ENCODE measurements at regions not wholly inside any gene's neighbourhood (a gene's known extent, or its start where the extent isn't known, plus 50 kb on each side); places are given as distances from the start of the nearest gene placed in this dataset.

DNA sequence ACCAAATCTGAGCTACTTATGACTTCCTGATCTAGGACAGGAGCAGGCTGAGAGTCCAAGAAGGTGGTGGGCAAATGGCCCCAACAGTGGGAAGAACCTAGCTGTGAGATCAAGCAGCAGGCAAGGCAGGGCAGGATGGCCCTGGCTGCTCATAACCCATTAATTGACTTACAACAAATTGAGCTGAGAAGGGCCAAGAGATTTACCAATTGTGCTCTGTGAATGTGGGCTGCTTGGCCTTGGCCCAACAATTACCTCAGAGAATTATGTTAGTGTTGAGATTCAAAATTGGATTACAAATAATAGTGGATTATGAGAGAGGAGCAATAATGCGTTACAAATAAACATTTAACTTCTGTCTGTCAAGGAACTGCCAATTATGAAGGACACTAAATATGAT lies 956.5 kb downstream of the KCNMA1 start:
- Mint-ChIP-seq H3K27me3 (ENCODE audit: low read depth) (peaks cover 6% of the 10 kb centered on the region), H3K4me1 (ENCODE audit: low read depth) (peaks cover 7% of the 10 kb centered on the region), H3K27ac (ENCODE audit: unreplicated experiment) (no peak overlapping the region), H3K4me3 (ENCODE audit: unreplicated experiment) (no peak overlapping the region), H3K9me3 (ENCODE audit: low read depth) (no peaks in the 10 kb centered on the region), H3K36me3 (ENCODE audit: low read depth) (no peaks in the 10 kb centered on the region)
- DNase-seq (ENCODE audit: low spot score) = no peak
- TF ChIP-seq, protein P1, sequence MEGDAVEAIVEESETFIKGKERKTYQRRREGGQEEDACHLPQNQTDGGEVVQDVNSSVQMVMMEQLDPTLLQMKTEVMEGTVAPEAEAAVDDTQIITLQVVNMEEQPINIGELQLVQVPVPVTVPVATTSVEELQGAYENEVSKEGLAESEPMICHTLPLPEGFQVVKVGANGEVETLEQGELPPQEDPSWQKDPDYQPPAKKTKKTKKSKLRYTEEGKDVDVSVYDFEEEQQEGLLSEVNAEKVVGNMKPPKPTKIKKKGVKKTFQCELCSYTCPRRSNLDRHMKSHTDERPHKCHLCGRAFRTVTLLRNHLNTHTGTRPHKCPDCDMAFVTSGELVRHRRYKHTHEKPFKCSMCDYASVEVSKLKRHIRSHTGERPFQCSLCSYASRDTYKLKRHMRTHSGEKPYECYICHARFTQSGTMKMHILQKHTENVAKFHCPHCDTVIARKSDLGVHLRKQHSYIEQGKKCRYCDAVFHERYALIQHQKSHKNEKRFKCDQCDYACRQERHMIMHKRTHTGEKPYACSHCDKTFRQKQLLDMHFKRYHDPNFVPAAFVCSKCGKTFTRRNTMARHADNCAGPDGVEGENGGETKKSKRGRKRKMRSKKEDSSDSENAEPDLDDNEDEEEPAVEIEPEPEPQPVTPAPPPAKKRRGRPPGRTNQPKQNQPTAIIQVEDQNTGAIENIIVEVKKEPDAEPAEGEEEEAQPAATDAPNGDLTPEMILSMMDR (IDR thresholded peaks at IDR 0.05) = no peak

DNA sequence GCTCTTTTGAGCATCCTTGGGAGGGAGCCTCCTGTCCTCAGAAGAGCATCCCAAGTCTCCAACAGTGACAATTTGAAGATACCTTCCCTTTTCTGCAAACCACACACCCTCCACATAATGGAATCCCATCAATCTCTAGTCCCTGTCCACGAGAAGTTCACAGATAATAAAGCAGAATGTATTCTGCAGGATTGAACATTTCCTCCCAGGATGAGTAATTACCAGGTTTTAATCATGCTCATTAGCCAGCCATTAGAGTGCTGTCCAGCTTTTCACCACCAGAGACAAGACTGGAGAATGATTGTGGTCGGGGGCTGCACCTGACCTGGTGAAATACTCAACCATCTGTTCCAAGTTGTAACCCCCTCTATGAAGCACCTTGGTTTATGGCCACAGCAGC lies 958.6 kb downstream of the KCNMA1 start:
- Mint-ChIP-seq H3K4me3 (ENCODE audit: unreplicated experiment) (no peak overlapping the region), H3K36me3 (ENCODE audit: low read depth) (no peaks in the 10 kb centered on the region), H3K27me3 (ENCODE audit: low read depth) (peaks cover 6% of the 10 kb centered on the region), H3K27ac (ENCODE audit: unreplicated experiment) (no peak overlapping the region), H3K4me1 (ENCODE audit: low read depth) (peaks cover 15% of the 10 kb centered on the region), H3K9me3 (ENCODE audit: low read depth) (no peaks in the 10 kb centered on the region)
- TF ChIP-seq, protein P1 (IDR thresholded peaks at IDR 0.05) = no peak
- DNase-seq (ENCODE audit: low spot score) = no peak

DNA sequence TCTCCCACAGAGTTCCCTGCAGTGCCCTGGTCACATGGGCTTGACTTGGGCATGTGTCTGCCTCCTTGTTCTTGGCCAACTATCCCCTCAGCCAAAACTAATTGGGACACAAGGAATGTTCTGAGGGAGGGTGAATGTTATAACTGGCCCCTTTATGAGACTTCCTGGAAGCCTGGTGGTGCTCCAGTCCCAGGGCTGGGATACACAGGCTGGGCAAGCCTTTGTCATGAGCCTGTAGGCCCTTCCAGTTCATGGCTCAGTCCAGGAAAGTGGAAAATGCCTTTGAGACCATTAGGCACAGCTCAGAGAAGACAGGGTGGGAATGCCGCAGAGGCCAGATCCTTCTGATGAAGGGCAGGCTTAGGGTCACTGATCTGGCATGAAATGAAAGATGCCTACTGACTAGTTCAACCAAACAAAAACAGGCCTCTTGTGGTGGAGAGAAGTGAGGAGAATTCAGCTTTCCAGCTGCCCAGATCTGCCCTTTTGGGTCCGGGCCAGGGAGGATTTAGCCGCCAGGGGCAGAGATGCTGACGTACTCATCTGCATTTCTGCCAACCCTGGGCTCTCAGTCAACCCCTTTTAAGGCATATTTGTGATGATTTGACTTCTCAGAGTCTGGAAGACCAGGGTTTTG lies 961.5 kb downstream of the KCNMA1 start:
- no peak overlapping the region for H3K4me3 Mint-ChIP-seq (ENCODE audit: unreplicated experiment)
- no peaks in the 10 kb centered on the region for H3K9me3 Mint-ChIP-seq (ENCODE audit: low read depth)
- peak overlapping the region; percentile 53 for H3K27ac Mint-ChIP-seq (ENCODE audit: unreplicated experiment)
- H3K36me3 Mint-ChIP-seq (ENCODE audit: low read depth) = no peaks in the 10 kb centered on the region
- peaks cover 15% of the 10 kb centered on the region for H3K4me1 Mint-ChIP-seq (ENCODE audit: low read depth)
- no peak for DNase-seq (ENCODE audit: low spot score)
- TF ChIP-seq, protein P1 (IDR thresholded peaks at IDR 0.05) = peak; percentile 13
- H3K27me3 Mint-ChIP-seq (ENCODE audit: low read depth) = peaks cover 6% of the 10 kb centered on the region

DNA sequence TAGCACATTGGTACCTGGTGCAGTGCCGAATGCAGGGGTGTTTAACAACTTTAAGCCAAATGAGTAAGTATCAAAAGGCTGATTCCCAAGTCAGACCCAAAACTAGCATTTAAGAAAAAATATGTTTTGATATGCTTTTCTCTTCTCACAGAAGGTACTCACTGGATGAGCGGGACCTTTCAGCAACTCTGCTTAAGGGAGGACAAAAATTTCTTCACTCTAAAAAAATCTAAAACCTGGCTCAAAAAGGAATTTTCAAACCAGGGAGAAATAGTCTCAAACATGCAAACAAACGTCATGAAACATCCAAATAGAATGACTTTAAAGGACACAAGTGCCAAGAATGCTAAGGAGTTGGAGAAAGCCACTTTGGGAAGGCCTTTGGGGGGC lies 962.1 kb downstream of the KCNMA1 start:
- Mint-ChIP-seq H3K27me3 (ENCODE audit: low read depth) (peaks cover 6% of the 10 kb centered on the region), H3K27ac (ENCODE audit: unreplicated experiment) (peak overlapping the region; percentile 53), H3K4me1 (ENCODE audit: low read depth) (peaks cover 15% of the 10 kb centered on the region), H3K4me3 (ENCODE audit: unreplicated experiment) (no peak overlapping the region), H3K9me3 (ENCODE audit: low read depth) (no peaks in the 10 kb centered on the region), H3K36me3 (ENCODE audit: low read depth) (no peaks in the 10 kb centered on the region)
- no peak for DNase-seq (ENCODE audit: low spot score)
- TF ChIP-seq, protein P1 (IDR thresholded peaks at IDR 0.05) = no peak

DNA sequence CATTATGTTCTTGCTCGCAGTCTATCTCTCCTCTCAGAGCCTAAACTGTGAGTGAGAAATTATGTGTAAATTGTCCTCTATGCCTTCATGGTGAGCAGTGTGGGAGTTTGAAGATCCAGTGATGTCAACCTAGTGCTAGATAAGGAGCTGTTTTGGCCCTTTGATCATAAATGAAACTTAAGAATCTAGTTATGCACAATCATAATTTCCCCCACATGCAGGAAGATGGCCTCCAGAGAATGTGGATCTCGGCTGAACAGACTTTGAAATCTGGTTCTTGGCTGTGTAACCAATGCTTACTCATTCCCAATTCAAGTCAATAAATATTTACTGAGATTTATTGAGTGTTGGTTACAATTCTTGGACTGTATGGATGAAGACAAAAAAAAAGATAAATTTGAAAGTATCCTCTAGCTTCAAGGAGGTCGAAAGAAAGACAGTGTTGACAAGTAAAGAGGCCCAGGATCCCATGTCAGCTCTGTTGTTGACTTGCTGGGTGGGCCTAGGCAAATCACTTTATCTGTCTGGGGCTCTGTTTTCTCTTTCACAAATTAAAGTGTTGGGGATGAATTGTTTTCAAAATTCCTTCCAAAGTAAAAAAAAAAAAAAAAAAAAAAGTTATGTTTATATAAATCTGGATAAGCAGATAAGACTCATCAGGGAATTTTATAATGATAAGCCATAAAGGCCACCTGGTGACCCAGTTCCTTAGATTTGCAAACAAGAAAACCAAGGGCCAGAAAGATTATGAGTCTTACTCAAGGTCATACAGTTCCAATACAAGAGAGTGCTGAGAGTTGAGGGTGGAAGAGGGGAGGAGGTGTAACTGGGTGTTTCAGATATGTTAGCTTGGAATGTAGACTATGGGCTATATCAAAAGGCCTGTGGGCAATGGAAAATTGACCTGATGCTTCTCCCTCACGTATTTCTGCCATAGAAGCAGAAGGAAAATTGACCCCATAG lies 969.9 kb downstream of the KCNMA1 start:
- no peak overlapping the region for H3K4me3 Mint-ChIP-seq (ENCODE audit: unreplicated experiment)
- TF ChIP-seq, protein P1 (IDR thresholded peaks at IDR 0.05) = no peak
- DNase-seq (ENCODE audit: low spot score) = no peak
- no peaks in the 10 kb centered on the region for H3K4me1 Mint-ChIP-seq (ENCODE audit: low read depth)
- H3K36me3 Mint-ChIP-seq (ENCODE audit: low read depth) = peaks cover 3% of the 10 kb centered on the region
- H3K27ac Mint-ChIP-seq (ENCODE audit: unreplicated experiment) = no peak overlapping the region
- peaks cover 21% of the 10 kb centered on the region for H3K9me3 Mint-ChIP-seq (ENCODE audit: low read depth)
- H3K27me3 Mint-ChIP-seq (ENCODE audit: low read depth) = no peaks in the 10 kb centered on the region

Data from chondrocyte (in vitro differentiated cells).